Stimulated activated CD4-positive, alpha-beta T cell treated with anti-CD3 and anti-CD28 coated beads, Interleukin-12 subunit alpha, Interleukin-12 subunit beta, amount 100 ng/mL, for 24 hours (primary cell): ENCODE measurements at regions not wholly inside any gene's neighbourhood (a gene's known extent, or its start where the extent isn't known, plus 50 kb on each side); places are given as distances from the start of the nearest gene placed in this dataset.
"Not testable (repeated sequence)": the region's sequence is repeated elsewhere in the genome, so short reads cannot be mapped to it uniquely, and the experiment has no call there.

Experiments
- DNase-seq, 2 experiments: peaks; one replicate each; pipeline ENCODE4 v3.0.0-alpha.2; 2020; ENCODE audit warnings: low read depth in 2 of 2

DNA sequence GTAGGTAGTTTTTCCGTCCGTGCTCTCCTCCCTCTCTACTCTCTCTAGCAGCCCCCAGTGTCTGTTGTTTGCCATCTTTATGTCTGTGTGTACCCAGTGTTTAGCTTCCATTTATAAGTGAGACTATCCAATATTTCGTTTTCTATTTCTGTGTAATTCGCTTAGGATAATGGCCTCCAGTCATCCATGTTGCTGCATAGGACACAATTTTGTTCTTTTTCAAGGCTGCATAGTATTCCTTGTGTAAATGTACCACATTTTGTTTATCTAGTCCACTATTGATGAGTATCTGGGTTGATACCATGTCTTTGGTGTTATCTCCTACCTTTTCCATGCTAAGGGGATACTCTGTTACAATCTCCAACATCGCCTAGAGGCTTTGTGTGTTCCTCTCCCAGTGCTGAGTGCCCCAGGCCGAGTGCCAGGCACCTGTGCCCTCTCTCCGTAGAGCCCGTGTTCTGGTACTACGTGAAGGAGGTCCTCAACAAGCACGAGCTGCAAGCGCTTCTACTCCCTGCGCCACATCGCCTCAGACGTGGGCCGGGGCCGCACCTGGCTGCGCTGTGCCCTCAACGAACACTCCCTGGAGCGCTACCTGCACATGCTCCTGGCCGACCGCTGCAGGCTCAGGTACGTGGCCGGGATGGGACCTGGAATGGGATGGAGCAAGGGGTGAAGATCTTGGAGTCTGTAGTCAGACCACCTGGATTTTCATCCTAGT, 51.0 kb downstream of the NPIPB11 start:
- not testable (repeated sequence) for DNase-seq

DNA sequence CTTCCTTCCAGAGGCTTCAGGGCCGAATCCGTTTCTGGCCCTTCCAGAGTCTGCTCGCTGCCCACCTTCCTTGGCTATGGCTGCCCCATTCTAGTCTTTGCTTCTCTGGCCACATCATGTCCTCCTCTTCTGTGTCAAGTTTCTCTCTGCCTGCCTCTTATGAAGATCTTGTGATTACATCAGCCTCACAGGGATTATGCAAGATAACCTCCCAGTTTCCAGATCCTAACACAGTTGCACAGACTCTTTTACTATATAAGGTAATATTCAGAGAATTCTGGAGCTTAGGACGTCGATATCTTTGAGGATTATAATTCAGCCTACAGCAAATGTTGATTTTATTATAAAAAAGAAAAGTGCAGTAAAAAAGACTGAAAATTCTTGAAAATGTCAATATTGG, 52.1 kb downstream of the NPIPB11 start:
- not testable (repeated sequence) for DNase-seq

DNA sequence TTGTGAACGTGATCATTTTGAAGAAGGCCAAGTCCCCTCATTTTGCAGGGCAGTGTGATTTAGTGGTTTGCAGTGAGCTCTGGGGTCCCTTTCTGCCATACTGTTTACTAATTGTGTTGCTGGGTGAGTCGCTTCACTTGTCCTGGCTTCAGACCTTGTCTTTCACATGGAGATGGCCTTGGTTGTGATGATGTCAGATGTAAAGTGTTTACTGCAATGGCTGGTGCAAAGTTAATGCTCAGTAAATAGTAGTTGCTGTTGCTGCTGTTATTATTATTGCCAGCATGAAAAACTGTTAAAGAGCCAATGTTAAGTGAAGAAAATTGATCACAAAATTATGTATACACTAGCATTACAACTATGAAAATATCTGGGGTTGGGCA, 53.9 kb downstream of the NPIPB11 start:
- DNase-seq: not testable (repeated sequence)

DNA sequence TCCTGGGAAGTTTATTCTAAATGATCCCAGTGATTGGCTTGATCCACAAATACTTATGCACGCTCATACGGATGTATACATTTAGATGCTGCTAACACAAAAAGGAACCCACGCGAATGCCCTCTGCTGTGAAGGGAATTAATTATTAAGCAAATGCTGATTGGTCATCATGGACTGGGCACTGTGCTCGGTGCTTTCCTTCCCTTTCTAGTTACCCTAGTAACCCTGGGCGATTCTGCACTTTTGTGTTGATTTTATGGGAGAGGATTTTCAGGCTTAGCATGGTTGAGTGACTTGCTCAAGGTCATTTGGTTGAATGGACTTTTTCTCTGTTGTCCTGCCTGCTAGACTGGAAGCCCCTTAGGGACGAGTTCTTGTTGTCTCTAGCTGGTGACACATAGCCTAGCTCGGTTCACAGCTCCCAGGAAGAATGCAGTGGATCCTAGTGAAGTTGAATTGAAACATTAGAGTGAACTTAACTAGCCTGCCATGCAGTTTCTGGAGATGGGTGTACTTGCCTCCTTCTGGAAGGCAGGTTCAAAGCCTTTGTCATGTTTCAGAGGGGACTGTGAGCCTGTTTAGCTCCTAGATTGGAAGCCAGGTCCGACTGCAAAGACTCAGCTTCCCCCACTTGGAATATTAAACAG, 54.4 kb downstream of the NPIPB11 start:
- not testable (repeated sequence) for DNase-seq

DNA sequence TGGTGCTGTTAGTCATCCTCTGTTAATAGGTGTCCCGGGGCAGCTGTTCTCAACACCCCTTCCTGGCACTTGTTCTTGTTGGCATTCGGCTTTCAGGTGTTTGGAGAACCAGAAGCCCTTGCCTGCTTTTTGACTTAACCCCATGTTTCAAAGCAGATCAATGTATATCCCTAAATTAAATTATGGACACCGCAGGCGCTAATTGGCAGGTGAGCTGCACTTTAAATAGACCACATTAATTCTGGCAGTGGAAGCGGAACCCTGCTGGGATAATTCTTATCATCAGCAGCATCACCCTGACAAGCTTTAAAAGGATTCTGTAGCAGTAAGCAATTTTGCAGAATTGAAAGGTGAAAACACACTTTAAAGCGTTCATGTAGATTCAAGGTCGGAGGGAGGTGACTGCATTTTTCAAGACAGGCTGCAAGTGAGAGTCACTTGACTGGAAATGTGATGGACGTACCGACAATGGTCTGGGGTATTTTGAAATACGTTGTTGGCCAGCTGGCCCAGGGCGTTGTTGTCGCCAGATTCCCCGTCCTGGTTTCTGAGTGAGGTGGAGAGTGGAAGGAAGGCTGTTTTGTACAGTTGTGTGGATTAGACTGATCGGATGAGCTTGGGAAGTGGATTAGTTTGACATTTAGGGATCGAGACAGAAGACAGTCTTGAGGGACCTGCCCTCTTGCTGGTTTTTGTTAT, 55.1 kb downstream of the NPIPB11 start:
- not testable (repeated sequence) for DNase-seq

DNA sequence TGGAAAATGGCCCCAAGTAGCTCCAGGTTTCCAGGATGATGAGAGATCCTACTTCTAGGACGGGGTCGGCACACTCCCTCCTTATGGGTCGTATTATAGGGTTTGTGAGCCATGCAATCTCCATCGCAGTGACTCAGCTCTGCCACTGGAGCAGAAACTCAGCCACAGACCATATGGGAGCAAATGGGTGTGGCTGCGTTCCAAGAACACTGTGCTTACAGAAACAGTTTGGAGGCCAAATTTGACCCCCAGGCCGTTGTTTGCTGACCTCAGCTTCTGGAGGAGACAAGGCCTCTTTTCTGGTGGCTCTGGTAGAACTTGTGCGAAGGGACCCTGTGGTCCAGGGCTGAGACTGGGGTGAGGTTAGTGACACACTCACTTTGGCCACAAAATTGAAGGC, 56.5 kb downstream of the NPIPB11 start:
- not testable (repeated sequence) for DNase-seq

DNA sequence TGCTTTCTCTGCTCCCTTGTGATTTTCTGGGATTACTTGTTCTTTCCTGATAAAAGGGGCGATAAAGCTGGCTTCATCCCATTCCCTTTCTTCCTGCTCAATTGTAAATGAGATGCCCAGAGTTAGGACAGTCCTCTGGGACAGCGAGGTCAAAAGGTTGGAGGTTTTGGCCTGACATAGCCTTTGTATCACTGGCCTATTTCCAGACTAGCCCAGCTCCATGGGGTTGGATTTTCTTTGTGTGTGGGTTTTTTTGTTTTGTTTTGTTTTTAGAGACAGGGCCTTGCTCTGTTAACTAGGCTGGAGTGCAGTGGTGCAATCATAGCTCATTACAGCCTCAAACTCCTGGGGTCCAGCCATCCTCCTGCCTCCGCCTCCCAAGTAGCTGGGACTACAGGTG, 57.8 kb downstream of the NPIPB11 start:
- not testable (repeated sequence) for DNase-seq

DNA sequence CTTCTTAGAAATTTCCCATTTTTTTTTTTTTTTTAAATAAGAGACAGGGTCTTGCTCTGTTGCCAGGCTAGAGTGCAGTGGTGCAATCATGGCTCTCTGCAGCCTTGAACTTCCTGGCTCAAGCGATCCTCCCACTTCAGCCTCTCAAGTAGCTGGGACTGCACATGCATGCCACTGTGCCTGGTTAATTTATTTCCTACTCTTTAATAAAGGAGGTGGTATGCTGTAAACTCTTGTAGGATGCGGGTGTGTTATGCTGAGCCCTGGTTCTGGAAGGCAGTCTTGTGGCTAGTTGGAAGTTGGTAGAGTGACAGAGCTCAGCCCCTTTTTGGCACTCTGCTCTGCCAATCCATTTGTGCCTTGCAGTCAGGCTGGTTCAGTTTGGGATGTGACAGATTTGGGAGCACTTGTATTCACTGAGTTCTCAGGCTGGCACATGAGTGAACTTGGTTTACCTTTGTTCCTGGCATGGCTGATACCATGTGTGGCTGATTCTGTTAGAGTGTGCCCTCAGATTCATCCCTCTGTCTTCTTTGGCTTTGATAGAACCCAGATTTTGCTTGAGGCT, 58.3 kb downstream of the NPIPB11 start:
- DNase-seq: not testable (repeated sequence)

DNA sequence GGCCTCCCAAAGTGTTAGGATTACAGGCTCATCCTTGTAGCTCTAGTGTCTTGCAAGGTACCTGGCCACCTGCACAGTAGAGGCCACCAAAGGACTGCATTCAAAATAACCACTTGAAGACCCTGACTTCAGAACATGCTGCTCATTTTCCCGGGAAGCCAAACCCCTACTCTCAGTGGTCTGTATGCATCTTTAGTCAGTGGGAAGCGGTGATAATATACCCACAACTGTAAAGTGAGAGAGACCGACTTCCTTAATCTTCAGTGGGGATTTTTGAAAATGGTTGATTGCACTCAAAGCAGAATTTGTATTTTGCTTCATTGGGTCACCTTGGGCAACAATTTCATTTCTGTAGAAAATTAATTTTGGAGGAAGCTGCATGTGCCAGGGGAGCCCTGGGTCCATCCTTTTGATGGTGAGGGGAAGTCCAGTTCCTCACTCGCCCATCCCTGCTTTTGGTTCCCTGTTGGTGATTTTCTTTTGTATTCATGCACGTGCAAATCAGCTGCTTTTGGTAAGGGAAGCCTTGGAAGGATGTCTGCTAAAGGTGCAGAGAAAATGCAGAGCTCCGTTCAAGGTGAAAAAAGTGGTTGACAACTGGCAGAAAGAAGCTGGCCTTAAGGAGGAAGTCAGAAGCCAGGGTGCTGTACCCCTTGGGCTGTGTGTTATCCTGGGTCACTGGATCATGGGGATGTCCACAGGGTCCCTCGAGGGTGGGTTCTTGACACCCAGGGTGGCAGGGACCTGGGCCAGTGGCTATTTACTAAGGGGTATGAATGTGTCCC, 59.5 kb downstream of the NPIPB11 start:
- DNase-seq: not testable (repeated sequence)

DNA sequence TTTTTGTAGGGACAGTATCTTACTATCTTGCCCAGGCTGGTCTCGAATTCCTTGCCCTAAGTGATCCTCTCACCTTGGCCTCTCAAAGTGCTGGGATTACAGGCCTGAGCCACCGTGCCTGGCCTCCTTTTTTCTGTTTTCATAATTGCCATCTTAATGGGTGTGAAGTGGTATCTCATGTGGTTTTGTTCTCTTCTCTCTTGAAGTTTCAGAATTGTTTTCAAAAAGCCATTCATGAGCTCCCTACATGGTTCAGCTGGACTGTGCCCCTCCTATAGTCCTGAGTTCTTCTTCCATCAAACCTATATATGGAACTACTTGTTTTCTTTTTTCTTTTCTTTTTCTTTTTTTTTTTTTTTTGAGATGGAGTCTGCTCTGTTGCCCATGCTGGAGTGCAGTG, 60.3 kb downstream of the NPIPB11 start:
- DNase-seq: not testable (repeated sequence)

DNA sequence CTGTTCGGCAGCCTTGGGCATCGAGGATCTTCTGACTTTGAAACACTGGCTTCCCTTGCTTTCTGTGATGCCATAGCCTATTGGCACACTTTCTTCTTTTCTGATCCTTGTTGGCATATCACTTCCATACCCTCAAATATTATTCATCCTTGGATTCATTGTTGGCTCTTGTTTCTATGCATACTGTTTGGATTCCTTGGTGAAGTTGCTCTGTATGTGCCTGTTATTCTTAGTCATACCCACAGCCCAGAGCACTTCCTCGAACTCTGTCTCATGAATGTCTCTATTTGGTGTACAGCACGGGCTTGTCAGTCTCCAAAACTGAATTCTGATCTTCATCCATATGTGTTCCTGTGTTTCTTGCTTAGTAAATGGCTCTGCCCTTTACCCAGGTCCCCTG, 63.6 kb downstream of the NPIPB11 start:
- not testable (repeated sequence) for DNase-seq

DNA sequence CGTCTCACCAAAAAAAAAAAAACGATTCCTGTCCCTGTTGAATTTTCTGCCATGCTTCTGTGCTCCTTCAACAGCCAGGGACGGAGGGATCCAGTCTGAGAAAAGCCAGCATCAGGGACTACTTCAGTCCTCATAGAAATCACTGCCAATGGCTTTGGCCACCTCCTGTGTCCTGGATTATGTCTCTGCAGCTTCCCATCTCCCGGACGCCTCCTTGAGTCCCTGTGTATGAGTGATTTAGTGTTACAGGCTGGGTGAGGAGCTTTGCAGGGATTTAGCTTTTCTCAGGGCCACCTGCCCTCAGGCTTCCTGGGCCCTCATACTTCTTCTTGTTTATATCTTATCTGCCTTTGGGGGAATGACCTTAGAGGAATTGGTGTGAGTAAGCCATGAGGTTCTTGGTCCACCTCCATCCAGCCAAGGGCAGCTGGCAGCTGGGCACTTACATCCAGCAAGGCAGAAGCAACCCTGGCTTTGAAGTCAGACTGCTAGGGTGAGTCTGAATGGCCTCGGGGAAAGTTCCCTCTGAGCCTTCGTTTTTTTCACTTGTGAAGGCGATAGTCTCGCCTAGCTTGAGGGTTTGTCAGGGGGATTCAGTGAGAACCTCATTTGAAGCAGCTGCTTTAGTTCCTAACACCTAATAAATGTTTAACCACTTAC, 65.6 kb downstream of the NPIPB11 start:
- not testable (repeated sequence) for DNase-seq

DNA sequence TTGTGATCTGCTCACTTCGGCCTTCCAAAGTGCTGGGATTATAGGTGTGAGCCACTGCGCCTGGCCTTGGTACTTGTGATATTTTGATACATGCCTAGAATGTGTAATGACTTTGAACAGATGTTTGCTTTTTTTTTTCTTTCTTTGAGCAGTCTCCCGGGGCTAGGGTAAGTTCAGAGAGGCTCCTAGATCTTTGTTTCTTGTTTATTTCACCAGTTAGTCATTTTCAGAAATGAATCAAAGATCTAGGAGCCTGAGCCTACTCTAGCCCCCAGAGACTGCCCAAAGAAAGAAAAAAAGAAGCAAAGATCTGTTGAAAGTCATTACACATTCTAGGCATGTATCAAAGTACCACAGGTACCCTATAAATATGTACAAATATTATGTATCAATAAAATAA, 66.3 kb downstream of the NPIPB11 start:
- DNase-seq: not testable (repeated sequence)

DNA sequence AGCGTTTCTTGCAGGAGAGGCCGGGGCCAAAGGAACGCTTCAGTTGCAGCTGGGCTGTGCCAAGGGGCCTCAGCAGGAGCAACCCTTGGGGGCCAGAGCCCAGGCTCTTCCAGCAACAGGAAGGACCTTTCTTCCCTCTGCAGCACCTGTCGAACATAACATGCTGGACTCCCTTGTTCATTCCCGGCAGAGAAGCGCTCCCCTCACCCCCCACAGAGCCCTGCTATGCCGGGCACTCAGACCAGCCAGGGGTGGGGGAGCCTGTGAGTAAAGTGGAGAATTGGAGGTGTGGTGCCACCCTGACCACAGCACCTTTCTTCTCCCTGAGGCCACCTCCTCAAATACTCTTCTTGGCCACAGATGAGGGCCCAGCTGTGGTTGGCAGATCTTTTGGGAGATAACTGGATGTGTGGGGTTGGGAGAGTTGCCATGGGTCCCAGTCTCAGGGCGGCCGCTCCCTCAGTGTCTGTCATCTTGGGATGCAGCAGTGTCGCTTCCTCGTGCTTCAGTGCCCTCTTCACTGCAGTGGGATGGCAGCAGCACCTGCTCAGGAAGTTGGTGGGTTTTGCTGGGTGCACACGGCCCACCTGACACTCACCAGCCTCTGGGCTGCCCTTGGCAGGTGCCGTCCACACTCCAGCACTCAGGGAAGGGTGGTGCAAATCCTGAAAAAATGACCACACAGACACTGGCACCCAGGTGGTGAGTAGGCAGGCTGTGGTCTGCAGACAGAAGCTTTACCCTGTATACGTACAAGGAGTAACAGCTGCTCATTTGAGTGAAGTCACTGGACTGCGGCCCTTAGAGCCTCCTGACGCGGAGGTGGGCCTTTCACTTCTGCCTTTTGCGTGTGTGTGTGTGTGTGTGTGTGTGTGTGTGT, 67.5 kb downstream of the NPIPB11 start:
- not testable (repeated sequence) for DNase-seq

DNA sequence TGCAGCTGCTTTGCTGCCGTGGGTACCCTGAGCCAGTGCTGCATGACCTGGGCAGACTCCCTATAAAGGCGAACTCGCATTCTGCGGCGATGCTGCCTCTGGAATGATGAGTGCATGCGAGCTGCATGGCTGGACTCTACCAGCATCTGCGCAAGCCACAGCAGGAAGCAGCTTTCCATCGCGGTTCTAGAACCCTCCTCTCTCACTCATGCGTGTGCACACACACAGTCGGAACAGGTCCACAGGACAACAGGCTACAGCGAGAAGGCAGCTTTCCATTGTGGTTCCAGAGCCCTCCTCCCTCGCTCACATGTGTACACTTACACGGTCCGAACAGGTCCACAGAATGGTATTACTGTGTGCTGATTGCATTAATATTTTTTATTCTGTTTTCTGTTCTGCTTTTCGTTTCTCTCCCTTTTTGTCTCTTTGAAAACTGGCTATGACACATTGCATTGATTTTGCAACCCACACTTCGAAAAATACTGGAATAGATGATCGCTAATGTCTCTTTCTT, 69.1 kb downstream of the NPIPB11 start:
- DNase-seq: not testable (repeated sequence)

DNA sequence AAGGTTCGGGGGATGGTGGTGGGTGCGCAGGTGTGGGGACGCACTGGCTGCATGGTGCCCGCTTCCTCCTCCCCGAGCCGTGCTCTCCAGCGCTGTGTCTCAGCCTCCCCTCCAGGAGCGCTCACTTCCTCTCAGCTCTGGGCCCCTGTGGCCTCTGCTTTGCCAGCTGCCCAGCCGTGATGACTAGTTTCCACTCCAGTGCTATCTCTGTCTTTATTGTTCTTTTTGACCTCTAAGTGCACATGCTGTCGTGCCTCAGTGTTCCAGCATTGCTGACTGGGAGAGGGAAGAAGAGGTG, 71.0 kb downstream of the NPIPB11 start:
- not testable (repeated sequence) for DNase-seq

DNA sequence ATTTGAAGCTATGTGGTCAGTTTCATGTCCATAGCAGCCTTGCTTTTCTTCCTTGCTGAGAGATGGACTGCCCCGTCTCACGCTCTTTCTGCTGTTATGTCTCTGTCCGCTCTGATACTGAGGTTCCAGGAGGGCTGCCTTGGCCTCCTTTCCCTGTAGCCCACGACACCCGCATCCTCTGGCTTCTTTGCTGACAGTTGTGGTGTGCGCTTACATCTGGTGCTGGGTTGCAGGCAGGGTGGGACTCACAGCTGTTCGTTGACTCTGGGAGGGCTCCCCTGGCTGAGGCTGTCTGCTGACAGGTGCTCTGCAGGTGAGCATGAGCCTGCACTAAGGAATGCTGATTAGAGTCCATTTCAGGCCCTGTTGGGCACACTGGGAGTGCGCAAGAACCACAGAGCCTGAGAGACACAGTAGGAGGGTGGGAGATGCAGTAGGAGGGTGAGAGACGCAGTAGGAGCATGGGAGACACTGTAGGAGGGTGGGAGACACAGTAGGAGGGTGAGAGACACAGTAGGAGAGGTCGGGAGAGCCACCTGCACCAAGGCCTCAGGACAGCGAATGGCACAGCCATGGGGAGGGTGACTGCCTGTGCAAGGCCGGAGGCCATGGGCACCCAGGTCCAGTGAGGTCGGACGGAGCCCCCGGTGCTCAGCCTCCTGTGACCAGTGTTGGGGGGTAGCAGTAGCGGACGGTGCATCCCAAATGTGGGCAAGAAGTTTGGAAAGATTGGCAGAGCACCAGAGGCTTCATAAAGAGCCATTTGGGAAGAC, 71.5 kb downstream of the NPIPB11 start:
- DNase-seq: not testable (repeated sequence)

DNA sequence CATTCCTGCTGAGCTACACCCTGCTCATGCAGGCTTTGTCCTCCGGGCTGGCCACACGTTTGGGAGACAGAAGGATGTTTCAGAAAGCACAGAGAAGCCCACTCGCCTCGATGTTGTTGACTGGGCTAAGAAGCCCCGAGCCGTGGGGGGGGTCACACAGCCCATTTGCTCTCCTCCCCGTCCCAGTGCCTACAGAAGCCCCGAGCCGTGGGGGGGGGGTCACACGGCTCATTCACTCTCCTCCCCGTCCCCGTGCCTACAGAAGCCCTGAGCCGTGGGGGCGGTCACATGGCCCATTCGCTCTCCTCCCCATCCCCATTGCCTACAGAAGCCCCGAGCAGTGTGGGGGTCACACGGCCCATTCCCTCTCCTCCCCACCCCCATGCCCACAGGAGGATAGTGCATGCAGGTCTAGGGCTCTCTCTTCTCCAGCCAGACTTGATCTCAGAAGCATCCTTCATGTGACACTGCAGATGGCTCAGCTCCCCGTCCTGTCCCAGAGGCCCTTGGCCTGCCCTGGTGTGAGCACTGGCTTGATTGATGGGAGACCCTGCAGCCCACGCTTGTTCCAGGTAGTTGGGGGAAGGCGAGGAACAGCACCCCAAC, 72.9 kb downstream of the NPIPB11 start:
- DNase-seq: not testable (repeated sequence)

DNA sequence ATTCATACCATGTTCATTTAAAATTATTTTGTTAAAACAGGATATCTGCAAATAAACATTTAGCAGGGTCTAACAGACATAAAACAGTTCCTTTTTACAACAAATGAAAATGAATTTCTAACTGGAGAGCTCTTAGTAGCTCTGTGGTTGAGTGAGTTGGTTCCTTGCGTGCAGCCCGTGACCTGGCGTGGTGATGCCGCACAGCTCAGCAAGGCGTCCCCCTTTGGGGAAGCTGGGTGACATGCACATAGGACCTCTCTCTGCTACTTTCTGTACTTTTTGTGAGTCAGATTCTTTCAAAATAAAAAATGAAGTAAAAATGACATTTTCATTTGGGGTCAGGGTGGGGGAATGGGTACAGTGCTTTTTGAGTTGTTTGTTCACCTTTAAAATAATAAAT, 75.9 kb downstream of the NPIPB11 start:
- DNase-seq: not testable (repeated sequence)
